ENCODE measurements at regions not wholly inside any gene's neighbourhood (a gene's known extent, or its start where the extent isn't known, plus 50 kb on each side); places are given as distances from the start of the nearest gene placed in this dataset.
"Not testable (repeated sequence)": the region's sequence is repeated elsewhere in the genome, so short reads cannot be mapped to it uniquely, and the experiment has no call there.

GRCh38 chr5:143619040-143619439 lies 192.9 kb upstream of the HMHB1 start:
- no peak for DNase-seq

GRCh38 chr5:143618141-143618540 lies 193.8 kb upstream of the HMHB1 start:
- no peak for DNase-seq

- no peak for DNase-seq
Observed at GRCh38 chr5:143614831-143615230, 197.1 kb upstream of the HMHB1 start.

GRCh38 chr5:143613329-143613728 lies 198.6 kb upstream of the HMHB1 start:
- no peak for DNase-seq

- DNase-seq: no peak
Observed at GRCh38 chr5:143610946-143611345, 201.0 kb upstream of the HMHB1 start.

- DNase-seq: peak; percentile 8 to 16
Observed at GRCh38 chr5:143606043-143606752, 202.7 kb upstream of the NR3C1 start.

- DNase-seq: peak; percentile 41 to 45
Observed at GRCh38 chr5:143605403-143606005, 202.0 kb upstream of the NR3C1 start.

GRCh38 chr5:143601917-143602333 lies 198.4 kb upstream of the NR3C1 start:
- peak; percentile 13 to 17 for DNase-seq

GRCh38 chr5:143601357-143601756 lies 197.9 kb upstream of the NR3C1 start:
- DNase-seq: no peak

- no peak for DNase-seq
Observed at GRCh38 chr5:143600396-143601075, 197.1 kb upstream of the NR3C1 start.

- no peak for DNase-seq
Observed at GRCh38 chr5:143599474-143599873, 196.0 kb upstream of the NR3C1 start.

GRCh38 chr5:143596824-143597223 lies 193.3 kb upstream of the NR3C1 start:
- no peak for DNase-seq

- no peak for DNase-seq
Observed at GRCh38 chr5:143594902-143595818, 191.7 kb upstream of the NR3C1 start.

GRCh38 chr5:143593723-143594122 lies 190.2 kb upstream of the NR3C1 start:
- DNase-seq: no peak

GRCh38 chr5:143592648-143593047 lies 189.2 kb upstream of the NR3C1 start:
- DNase-seq: peak in 1 of 2 donors; percentile 35

GRCh38 chr5:143588933-143589662 lies 185.6 kb upstream of the NR3C1 start:
- no peak for DNase-seq

GRCh38 chr5:143588121-143588520 lies 184.6 kb upstream of the NR3C1 start:
- DNase-seq: not testable (repeated sequence)

- no peak for DNase-seq
Observed at GRCh38 chr5:143586781-143587362, 183.4 kb upstream of the NR3C1 start.

- no peak for DNase-seq
Observed at GRCh38 chr5:143585970-143586369, 182.5 kb upstream of the NR3C1 start.

- DNase-seq: no peak
Observed at GRCh38 chr5:143583409-143583808, 179.9 kb upstream of the NR3C1 start.

- DNase-seq: no peak
Observed at GRCh38 chr5:143582869-143583268, 179.4 kb upstream of the NR3C1 start.

GRCh38 chr5:143582176-143582575 lies 178.7 kb upstream of the NR3C1 start:
- no peak for DNase-seq
